Lower leg skin (tissue), 3 donors: ENCODE measurements at regions not wholly inside any gene's neighbourhood (a gene's known extent, or its start where the extent isn't known, plus 50 kb on each side); places are given as distances from the start of the nearest gene placed in this dataset.

ENCODE experiments used
- CTCF ChIP-seq, 3 donors: fragments of 450-650 bp; IDR thresholded peaks; one replicate each; pipeline ENCODE4 v1.5.1; 2016; ENCODE audit warnings: antibody characterized with exemption in 3 of 3, mild to moderate bottlenecking in 3 of 3, moderate library complexity in 2 of 3
- POLR2A ChIP-seq, 2 donors: fragments of 450-650 bp; IDR thresholded peaks; one replicate each; pipeline ENCODE4 v1.6.1; 2016 to 2017; ENCODE audit warnings: antibody characterized with exemption in 2 of 2, mild to moderate bottlenecking in 1 of 2, moderate library complexity in 1 of 2

- no peak for TF ChIP-seq CTCF (IDR thresholded peaks at IDR 0.05)
- TF ChIP-seq POLR2A (IDR thresholded peaks at IDR 0.05), result no peak
Measured at GRCh38 chr17:12252462-12252861, 231.8 kb downstream of the MAP2K4 start.
